HCT116 (cell line): ENCODE measurements at regions not wholly inside any gene's neighbourhood (a gene's known extent, or its start where the extent isn't known, plus 50 kb on each side); places are given as distances from the start of the nearest gene placed in this dataset.

Source experiments
- CEBPB ChIP-seq: IDR thresholded peaks from 2 replicates; pipeline ENCODE4 v1.6.1; 2012; ENCODE audit warnings: low read depth
- CTCF ChIP-seq, 3 experiments: fragments of 200-600 bp in 1 of 3; sonication (generic) in 1 of 3; IDR thresholded peaks in 2 of 3; conservative IDR thresholded peaks in 1 of 3; 2 replicates each; pipeline ENCODE4 v1.5.1; 2012 to 2017; ENCODE audit warnings: low read depth in 2 of 3, low read length in 2 of 3, antibody characterized with exemption in 1 of 3, borderline replicate concordance in 1 of 3, control low read depth in 1 of 3, mild to moderate bottlenecking in 1 of 3, mixed read lengths in 1 of 3, mixed run types in 1 of 3, moderate library complexity in 1 of 3; ENCODE audit not compliant: insufficient read depth in 1 of 3
- EZH2 ChIP-seq: fragments of 200-600 bp; sonication (generic); IDR thresholded peaks from 2 replicates; pipeline ENCODE4 v1.6.1; 2017; ENCODE audit warnings: antibody characterized with exemption, mixed run types
- JUND ChIP-seq: IDR thresholded peaks from 2 replicates; pipeline ENCODE4 v1.6.1; 2012
- POLR2AphosphoS5 ChIP-seq: IDR thresholded peaks from 2 replicates; pipeline ENCODE4 v1.6.1; 2011; ENCODE audit warnings: mild to moderate bottlenecking, low read depth, low read length, moderate library complexity
- REST ChIP-seq: IDR thresholded peaks from 2 replicates; pipeline ENCODE4 v1.6.1; 2012; ENCODE audit warnings: low read depth
- SRF ChIP-seq: IDR thresholded peaks from 2 replicates; pipeline ENCODE4 v1.6.1; 2012; ENCODE audit warnings: low read depth
- ZNF274 ChIP-seq: fragments of 200-500 bp; sonication (Bioruptor generic); IDR thresholded peaks from 2 replicates; pipeline ENCODE4 v1.6.1; 2014; ENCODE audit warnings: mild to moderate bottlenecking, low read depth, low read length, inconsistent platforms

GRCh38 chr5:51476431-51476830 is 93.2 kb downstream of the ISL1 start:
- TF ChIP-seq CTCF (IDR thresholded peaks at IDR 0.05 in 2 of 3, conservative IDR thresholded peaks at IDR 0.05 in 1 of 3; ENCODE audit: borderline replicate concordance in 1 of 3, insufficient read depth in 1 of 3, low read depth in 2 of 3, low read length in 2 of 3) (no peak), SRF (no peak), EZH2 (no peak), CEBPB (no peak), REST (no peak), POLR2AphosphoS5 (no peak), JUND (no peak), ZNF274 (no peak)
